Skeletal muscle satellite cell (primary cell): ENCODE measurements at regions not wholly inside any gene's neighbourhood (a gene's known extent, or its start where the extent isn't known, plus 50 kb on each side); places are given as distances from the start of the nearest gene placed in this dataset.

Experiments
- H3K27me3 ChIP-seq: 2 replicates; pipeline ENCODE4 v1.7.0; 2013; ENCODE audit warnings: low read length; ENCODE audit not compliant: control insufficient read depth, insufficient read depth
- H3K36me3 ChIP-seq: 2 replicates; pipeline ENCODE4 v1.7.0; 2013; ENCODE audit warnings: mild to moderate bottlenecking, control low read depth, low read length; ENCODE audit not compliant: insufficient read depth
- H3K4me1 ChIP-seq: 2 replicates; pipeline ENCODE4 v1.7.0; 2013; ENCODE audit warnings: low read length; ENCODE audit not compliant: control insufficient read depth, insufficient read depth
- H3K4me2 ChIP-seq: 2 replicates; pipeline ENCODE4 v1.7.0; 2013; ENCODE audit warnings: mild to moderate bottlenecking, low read length
- H3K4me3 ChIP-seq: 2 replicates; pipeline ENCODE4 v1.7.0; 2013; ENCODE audit warnings: low read length
- H3K9ac ChIP-seq: 2 replicates; pipeline ENCODE4 v1.7.0; 2013; ENCODE audit warnings: mild to moderate bottlenecking, low read depth, low read length, moderate library complexity
- H3K9me3 ChIP-seq: replicated peaks from 2 replicates; pipeline ENCODE4 v1.7.0; 2013; ENCODE audit warnings: mild to moderate bottlenecking, control low read depth, low read length

DNA sequence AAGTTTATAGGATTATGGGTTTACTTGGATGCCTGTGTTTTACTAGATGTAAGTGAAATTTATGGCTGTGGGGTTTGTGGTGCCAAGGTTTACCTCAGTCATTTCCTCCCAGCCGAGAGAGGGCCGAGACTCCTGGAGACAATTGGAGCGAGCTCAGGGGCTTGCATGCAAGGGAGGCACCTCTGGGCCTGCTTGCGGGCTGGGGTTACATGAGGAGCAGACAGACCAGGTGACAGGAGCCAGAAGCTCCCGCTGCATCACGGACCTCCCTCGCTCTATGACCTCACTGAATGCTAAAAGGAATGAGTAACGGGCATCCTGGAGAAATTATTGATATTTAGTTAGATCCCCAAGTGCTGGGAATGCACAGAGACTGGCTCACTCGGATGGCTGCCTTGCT is 275.2 kb upstream of the KIRREL3 start:
- no peaks in the 10 kb centered on the region for H3K9me3 ChIP-seq

DNA sequence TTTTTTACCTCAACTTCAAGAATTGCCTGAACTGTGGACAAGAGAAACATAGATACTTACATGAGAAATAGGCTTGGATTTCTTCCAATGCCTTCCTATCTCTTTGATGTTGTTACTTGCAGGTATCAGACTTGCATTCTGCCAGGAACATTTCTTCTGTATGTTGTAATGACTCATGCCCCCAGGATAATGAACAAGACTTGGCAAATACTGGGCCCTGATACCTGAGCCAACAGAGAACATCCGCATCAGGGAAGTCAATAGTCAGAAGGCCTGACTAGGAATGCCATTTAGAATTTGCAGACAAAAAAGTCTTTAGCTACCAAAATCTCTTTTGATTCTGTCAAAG is 273.7 kb upstream of the KIRREL3 start:
- no peak overlapping the region for H3K4me2 ChIP-seq
- H3K4me3 ChIP-seq: no peak overlapping the region
- no peaks in the 10 kb centered on the region for H3K27me3 ChIP-seq
- H3K36me3 ChIP-seq: no peaks in the 10 kb centered on the region
- no peaks in the 10 kb centered on the region for H3K4me1 ChIP-seq
- H3K9ac ChIP-seq: no peak overlapping the region
- no peaks in the 10 kb centered on the region for H3K9me3 ChIP-seq

More for the DNA sequence above, 275.2 kb upstream of the KIRREL3 start:
- Histone ChIP-seq H3K36me3 (no peaks in the 10 kb centered on the region), H3K4me3 (no peak overlapping the region), H3K4me2 (no peak overlapping the region), H3K9ac (no peak overlapping the region), H3K27me3 (no peaks in the 10 kb centered on the region), H3K4me1 (no peaks in the 10 kb centered on the region)

DNA sequence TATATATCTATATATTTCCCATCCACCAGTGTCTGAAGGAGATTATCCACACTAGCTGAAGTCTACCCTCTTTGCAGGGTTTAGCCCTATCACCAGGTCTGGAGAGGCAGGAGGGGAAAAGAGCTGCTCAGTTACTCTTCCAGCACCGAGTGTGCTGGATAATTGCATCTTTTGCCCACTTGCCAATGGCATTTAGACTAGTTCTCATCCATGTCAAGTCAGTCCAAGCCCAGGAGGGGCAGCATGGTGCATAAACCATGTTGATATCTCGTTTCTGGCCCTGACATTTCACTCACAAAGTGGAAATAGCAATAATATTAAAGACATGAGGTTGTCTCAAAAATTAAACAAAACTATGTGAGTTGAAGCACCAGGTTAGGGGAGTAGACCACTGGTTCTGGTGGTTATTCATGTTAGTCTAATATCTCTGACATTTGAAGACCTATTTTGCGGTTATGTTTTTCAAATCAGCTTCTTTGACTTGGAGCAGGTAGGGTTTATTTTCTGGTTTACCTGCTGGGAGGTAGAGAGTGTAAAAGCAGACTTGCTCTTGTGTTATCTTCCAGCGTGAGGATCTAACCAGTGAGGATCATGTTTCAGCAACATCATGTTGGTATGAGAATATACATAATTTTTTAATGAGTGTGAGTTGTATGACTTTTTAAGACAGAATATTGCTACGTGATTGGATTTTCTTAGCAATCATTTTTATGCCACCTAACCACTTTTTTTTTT is 273.2 kb upstream of the KIRREL3 start:
- no peaks in the 10 kb centered on the region for H3K27me3 ChIP-seq
- no peaks in the 10 kb centered on the region for H3K36me3 ChIP-seq
- H3K9me3 ChIP-seq: no peaks in the 10 kb centered on the region
- H3K9ac ChIP-seq: no peak overlapping the region
- no peaks in the 10 kb centered on the region for H3K4me1 ChIP-seq
- no peak overlapping the region for H3K4me2 ChIP-seq
- no peak overlapping the region for H3K4me3 ChIP-seq

DNA sequence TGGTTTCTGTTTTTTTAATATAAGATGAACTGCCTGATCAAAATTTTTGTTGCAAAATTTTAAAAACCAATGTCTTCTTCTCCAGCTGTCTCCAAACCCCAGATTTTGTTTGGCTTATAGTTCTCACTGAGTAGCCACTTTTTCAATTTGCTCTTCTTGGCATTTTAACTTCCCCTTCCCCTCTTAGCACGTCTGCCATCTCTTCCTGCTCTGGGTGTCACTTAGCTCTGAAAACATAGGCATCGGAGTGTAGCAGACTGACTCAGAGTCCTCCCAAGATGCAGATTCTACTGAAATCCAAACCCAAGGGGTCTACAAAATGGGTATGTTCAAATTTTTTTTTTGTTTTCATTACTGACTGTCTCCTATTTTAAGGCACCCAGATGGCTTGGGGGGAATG is 270.3 kb upstream of the KIRREL3 start:
- Histone ChIP-seq H3K4me2 (no peak overlapping the region), H3K9ac (no peak overlapping the region), H3K9me3 (no peaks in the 10 kb centered on the region), H3K4me3 (no peak overlapping the region), H3K4me1 (no peaks in the 10 kb centered on the region), H3K27me3 (no peaks in the 10 kb centered on the region), H3K36me3 (no peaks in the 10 kb centered on the region)

DNA sequence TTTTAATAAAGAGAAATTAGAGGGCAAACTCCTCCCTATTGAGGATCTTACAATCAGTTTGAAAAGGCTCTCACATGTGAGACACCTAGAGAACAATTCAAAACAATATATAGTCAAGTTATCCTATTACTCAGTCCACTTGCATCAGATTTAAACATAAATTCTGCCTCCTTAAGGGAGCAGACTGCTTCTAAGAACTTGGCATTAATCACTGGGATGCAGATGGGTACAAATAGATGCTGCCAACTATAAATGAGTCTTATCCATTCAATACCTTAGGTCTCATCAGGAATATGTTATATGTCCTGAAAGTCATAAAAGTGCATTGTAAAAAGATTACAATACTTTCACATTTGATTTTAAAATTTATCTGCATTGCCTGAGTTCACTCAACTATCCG is 269.3 kb upstream of the KIRREL3 start:
- Histone ChIP-seq H3K4me1 (no peaks in the 10 kb centered on the region), H3K9ac (no peak overlapping the region), H3K36me3 (no peaks in the 10 kb centered on the region), H3K27me3 (no peaks in the 10 kb centered on the region), H3K4me3 (no peak overlapping the region), H3K4me2 (no peak overlapping the region), H3K9me3 (no peaks in the 10 kb centered on the region)

DNA sequence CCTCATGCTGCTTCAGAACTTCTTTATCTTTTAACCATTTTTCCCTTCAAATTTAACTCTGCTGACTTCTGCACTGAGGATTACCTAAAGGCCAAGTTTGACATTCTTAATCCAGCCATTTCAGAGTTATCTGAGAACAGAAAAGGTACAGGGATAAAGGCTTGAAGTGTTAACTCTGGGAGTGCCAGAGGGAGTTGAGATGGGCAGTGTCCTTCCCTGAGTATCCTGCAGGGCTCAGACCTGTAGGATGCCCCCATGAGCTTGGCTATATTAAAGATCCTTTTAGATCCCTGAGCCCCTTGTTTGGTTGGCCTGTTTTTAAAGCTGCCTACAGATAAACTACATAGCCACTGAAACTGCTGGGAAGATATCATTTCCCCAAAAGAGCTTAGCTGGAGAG is 268.4 kb upstream of the KIRREL3 start:
- Histone ChIP-seq H3K27me3 (no peaks in the 10 kb centered on the region), H3K4me2 (no peak overlapping the region), H3K9ac (no peak overlapping the region), H3K4me1 (no peaks in the 10 kb centered on the region), H3K9me3 (no peaks in the 10 kb centered on the region), H3K36me3 (no peaks in the 10 kb centered on the region), H3K4me3 (no peak overlapping the region)

DNA sequence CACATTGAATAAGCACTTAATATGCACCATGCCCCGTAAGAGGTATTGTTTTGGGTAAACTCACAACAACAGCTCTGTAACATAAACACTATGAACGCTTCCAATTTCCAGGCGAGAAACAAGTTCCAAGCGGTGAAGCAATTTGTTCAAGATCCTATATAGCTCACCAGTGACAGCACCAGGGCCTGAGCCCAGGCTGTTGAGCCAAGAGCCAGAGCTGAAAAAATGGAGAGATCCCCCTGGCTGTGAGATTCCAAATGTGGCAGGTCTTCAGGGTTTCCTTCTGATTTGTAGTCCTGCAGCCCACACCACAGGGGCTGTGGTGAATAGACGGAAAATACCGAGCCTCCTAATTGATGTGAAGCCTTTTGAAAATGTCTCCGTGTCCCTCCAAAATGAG is 268.0 kb upstream of the KIRREL3 start:
- Histone ChIP-seq H3K9me3 (no peaks in the 10 kb centered on the region), H3K27me3 (no peaks in the 10 kb centered on the region), H3K4me1 (no peaks in the 10 kb centered on the region), H3K36me3 (no peaks in the 10 kb centered on the region), H3K4me2 (no peak overlapping the region), H3K4me3 (no peak overlapping the region), H3K9ac (no peak overlapping the region)

DNA sequence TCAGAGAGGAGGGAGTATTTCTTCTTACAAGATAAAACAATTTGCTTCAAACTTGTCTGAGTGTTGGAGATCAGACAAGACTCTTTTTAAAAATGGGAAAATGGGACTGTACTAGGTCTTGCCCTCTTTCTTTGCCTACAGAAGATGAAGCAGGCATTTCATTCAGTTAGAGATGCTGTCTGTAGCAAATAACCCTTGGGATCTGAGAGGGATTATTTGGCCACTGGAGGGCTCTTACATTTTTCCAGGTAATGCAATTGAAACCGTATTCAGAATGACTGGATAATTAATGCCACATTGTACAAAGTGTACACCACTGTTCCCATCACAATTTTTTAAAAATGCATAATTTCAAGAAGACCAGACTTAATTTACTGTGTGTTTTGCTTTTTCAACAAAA is 258.5 kb upstream of the KIRREL3 start:
- Histone ChIP-seq H3K4me1 (no peaks in the 10 kb centered on the region), H3K4me3 (no peak overlapping the region), H3K4me2 (no peak overlapping the region), H3K9ac (no peak overlapping the region), H3K9me3 (no peaks in the 10 kb centered on the region), H3K36me3 (no peaks in the 10 kb centered on the region), H3K27me3 (no peaks in the 10 kb centered on the region)

DNA sequence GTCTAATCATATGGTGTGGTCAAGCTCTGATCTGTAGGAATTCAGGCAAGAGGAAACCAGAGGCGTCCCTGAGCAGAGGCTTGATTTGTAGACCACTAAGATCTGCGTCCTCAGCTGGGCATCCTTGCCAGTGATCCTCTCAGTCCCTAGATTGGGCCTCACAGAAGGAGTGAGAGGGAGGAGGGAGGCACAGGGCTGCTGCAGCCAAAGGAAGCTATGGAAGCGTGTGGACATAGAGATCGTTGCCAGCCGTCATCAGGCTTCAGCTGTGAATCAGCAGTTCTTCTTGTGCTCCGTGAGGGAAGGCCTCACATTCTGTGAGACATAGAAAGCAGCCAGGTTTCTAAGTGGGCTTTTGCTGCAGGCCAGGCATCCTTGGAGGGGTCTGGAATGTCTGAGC is 254.6 kb upstream of the KIRREL3 start:
- no peak overlapping the region for H3K4me2 ChIP-seq
- no peak overlapping the region for H3K4me3 ChIP-seq
- no peaks in the 10 kb centered on the region for H3K4me1 ChIP-seq
- H3K9ac ChIP-seq: no peak overlapping the region
- H3K27me3 ChIP-seq: peaks cover 9% of the 10 kb centered on the region
- H3K36me3 ChIP-seq: no peaks in the 10 kb centered on the region
- no peaks in the 10 kb centered on the region for H3K9me3 ChIP-seq

DNA sequence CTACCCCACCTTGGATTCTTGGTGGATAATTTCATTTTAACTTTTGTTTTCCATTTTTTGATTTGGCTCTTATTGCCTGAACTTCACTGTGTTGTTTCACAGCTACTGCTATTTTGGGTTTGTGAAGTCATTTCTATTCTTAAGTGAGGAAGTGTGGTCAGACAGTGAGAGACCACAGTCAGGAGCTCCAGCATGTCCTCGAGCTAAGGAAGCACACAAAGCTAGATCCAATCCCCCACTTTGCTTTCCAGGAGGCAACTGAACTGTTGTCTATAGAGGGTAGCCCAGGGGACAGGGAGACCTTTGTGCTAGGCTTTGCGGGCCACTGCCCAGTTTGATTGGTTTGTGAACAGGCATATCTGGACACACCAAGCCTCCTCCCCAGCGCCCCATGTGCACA is 251.8 kb upstream of the KIRREL3 start:
- Histone ChIP-seq H3K9ac (no peak overlapping the region), H3K36me3 (no peaks in the 10 kb centered on the region), H3K4me1 (no peaks in the 10 kb centered on the region), H3K4me2 (no peak overlapping the region), H3K4me3 (no peak overlapping the region), H3K9me3 (no peaks in the 10 kb centered on the region), H3K27me3 (peaks cover 17% of the 10 kb centered on the region)

DNA sequence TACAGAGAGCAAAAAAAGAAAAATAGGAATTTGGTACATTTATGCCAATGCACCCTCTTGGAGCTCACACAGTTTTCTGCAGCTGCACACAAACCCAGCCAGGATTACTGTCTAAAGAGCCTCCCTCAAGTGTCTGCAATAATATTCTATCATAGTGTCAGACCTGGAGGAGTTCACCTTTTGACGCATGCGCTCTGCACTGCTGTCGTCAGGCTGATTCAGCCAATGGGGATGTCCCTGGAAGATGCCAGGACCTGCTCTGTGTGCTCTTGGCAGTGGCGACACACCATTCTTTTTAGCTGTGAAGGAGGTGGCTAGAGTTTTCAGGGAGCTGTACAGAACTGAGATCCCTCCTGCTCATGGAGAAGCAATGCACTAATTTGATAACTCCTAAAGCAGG is 249.0 kb upstream of the KIRREL3 start:
- H3K9me3 ChIP-seq: no peaks in the 10 kb centered on the region
- no peak overlapping the region for H3K4me2 ChIP-seq
- no peak overlapping the region for H3K9ac ChIP-seq
- H3K4me1 ChIP-seq: no peaks in the 10 kb centered on the region
- H3K4me3 ChIP-seq: no peak overlapping the region
- no peaks in the 10 kb centered on the region for H3K36me3 ChIP-seq
- H3K27me3 ChIP-seq: peaks cover 17% of the 10 kb centered on the region

DNA sequence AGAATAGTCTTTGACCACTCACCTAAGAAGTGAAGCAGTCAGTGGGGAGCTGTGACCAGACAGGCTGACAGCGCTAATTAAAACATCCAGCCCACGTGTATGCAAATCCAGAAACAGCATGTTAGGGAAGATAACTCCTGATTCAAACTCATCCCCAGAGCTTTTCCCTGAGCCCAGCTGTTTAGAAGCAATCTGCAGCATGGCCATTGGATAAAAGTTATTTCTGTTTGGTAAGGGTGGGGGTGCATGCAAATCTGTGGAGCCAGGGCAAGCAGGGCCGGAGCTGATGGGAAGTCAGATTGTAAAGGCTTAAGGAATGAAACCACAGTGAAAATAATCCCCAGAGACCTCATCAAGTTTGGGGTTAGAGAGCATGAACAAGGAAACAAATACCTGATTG is 247.9 kb upstream of the KIRREL3 start:
- Histone ChIP-seq H3K27me3 (peaks cover 17% of the 10 kb centered on the region), H3K4me3 (no peak overlapping the region), H3K9me3 (no peaks in the 10 kb centered on the region), H3K4me2 (no peak overlapping the region), H3K36me3 (no peaks in the 10 kb centered on the region), H3K4me1 (no peaks in the 10 kb centered on the region), H3K9ac (no peak overlapping the region)
